ENCODE measurements at regions not wholly inside any gene's neighbourhood (a gene's known extent, or its start where the extent isn't known, plus 50 kb on each side); places are given as distances from the start of the nearest gene placed in this dataset.

DNA sequence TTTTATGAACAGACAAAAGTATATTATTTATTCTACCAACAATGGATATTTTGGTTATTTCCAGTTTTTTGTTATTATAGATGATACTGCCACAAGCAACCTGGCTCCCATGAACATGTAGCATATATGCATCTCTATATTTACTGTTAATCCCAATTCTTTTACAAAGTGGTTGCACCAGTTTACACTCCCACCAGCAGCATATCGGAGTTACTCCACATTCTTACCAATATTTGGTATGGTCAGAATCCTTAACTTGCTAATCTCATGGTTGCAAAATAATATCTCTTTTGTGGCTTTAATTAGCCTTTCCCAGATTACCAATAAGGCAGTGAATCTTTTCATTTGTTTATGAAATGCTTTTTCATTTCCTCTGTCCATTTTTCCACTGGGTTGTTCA, 137.6 kb upstream of the CDYL start:
- TF ChIP-seq, protein P1, sequence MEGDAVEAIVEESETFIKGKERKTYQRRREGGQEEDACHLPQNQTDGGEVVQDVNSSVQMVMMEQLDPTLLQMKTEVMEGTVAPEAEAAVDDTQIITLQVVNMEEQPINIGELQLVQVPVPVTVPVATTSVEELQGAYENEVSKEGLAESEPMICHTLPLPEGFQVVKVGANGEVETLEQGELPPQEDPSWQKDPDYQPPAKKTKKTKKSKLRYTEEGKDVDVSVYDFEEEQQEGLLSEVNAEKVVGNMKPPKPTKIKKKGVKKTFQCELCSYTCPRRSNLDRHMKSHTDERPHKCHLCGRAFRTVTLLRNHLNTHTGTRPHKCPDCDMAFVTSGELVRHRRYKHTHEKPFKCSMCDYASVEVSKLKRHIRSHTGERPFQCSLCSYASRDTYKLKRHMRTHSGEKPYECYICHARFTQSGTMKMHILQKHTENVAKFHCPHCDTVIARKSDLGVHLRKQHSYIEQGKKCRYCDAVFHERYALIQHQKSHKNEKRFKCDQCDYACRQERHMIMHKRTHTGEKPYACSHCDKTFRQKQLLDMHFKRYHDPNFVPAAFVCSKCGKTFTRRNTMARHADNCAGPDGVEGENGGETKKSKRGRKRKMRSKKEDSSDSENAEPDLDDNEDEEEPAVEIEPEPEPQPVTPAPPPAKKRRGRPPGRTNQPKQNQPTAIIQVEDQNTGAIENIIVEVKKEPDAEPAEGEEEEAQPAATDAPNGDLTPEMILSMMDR (conservative IDR thresholded peaks at IDR 0.05): no peak
- TF ChIP-seq ZFX (IDR thresholded peaks at IDR 0.05): no peak
